Fibroblast of upper back skin (primary cell): ENCODE measurements at regions not wholly inside any gene's neighbourhood (a gene's known extent, or its start where the extent isn't known, plus 50 kb on each side); places are given as distances from the start of the nearest gene placed in this dataset.
"Not testable (repeated sequence)": the region's sequence is repeated elsewhere in the genome, so short reads cannot be mapped to it uniquely, and the experiment has no call there.

Experiments
- DNase-seq: peaks from one replicate; pipeline ENCODE4 v3.0.0-alpha.2; 2013

GRCh38 chr3:82000773-82001172 lies 239.3 kb upstream of the GBE1 start:
- no peak for DNase-seq

GRCh38 chr3:82000350-82000749 lies 238.9 kb upstream of the GBE1 start:
- DNase-seq: no peak

- DNase-seq: no peak
These were observed 237.5 kb upstream of the GBE1 start for GRCh38 chr3:81998907-81999306.

DNA sequence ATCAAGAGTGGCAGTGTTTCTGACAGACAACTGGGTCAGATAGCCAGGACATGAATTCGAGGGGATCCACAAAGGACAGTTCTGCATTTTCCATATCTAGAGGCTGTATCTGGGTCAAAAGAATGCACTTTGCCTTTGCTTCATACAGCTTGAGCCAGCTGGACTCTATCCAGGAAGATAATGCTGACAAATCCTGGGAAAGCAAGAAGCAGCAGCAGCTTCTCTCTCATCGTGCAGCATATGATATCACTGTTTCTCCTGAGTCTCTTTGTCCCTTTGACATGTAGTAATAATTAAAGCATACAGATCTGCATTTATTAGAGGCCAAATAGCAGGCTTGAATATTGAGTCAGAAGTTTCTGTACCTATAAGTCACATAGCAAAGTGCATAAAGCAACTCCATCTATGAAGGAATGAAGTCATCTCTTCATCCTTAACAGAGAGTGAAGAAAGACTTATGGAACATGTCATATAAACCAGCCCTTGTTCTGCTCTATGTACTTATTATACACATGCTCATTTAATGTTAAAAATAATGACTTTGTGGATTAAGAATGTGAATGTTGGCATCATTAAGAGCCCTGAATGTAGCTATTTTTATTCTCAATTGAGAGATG lies 236.8 kb upstream of the GBE1 start:
- DNase-seq: peak; percentile 62

DNA sequence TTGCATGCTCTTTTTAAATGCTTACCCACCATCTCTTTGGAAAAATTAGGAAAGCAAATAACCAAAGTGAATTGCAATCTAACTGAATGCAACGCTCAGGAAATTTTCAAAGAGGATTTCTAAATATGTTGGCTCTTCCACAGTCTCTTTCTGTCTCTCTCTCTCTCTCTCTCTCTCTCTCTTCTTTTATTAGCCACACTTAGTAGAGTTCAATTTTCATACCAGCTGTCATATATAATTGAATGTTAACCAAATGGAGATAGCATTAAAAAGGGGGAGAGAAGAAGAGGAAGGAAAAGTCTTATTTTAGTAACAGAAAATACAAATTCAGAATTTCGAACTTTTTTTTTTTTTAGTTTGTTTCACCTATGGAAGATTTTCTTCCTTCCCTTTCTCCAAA lies 235.9 kb upstream of the GBE1 start:
- DNase-seq: no peak

DNA sequence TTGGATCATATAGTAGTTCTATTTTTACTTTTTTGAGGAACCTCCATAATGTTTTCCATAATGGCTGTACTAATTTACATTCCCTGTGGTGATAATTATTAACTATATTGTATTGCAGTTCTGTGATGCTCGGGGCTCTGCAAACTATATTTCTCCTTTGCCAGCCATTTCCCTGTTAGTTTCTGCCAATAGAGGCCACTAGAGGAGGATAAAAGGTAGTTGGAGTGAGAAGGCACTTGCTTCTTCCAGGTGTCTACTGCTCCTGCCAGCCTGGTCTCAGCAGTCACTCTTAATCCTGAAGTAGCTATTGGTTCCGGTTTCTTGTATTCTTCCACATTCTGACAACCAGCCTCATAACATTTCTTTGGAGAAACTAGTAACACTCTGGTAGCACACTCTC lies 233.9 kb upstream of the GBE1 start:
- no peak for DNase-seq

DNA sequence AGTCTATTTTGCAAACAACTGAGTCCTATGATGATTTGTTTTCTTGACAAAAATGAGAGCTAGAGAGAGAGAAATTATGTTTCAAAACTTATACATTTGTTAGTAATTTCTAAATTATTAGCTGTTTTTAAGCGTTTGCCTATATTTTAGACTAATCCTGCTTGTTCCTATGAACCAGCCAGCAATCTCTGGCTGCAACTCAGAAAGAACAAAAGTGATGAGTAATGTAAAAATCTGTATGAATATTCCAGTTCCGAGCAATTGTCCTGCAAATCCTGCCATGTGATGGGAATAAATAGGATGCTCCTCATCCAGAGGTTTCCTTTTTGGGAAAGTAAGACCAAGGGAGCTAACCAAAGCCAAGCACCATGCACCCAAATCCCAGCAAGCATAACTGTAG lies 228.3 kb upstream of the GBE1 start:
- no peak for DNase-seq

GRCh38 chr3:81989274-81989673 lies 227.8 kb upstream of the GBE1 start:
- no peak for DNase-seq

DNA sequence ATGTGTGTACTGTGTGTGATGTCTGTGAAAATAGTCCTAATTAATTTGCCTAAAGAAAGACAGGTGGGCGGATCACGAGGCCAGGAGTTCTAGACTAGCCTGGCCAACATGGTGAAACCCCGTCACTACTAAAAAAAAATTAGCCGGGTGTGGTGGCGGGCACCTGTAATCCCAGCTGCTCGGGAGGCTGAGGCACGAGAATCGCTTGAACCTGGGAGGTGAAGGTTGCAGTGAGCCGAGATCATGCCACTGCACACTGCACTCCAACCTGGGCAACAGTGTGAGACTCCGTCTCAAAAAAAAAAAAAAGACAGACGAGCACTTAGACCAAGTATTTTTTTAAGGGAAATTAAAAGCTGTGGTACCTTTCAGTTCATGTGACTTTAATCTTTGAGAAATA lies 226.0 kb upstream of the GBE1 start:
- DNase-seq: not testable (repeated sequence)

DNA sequence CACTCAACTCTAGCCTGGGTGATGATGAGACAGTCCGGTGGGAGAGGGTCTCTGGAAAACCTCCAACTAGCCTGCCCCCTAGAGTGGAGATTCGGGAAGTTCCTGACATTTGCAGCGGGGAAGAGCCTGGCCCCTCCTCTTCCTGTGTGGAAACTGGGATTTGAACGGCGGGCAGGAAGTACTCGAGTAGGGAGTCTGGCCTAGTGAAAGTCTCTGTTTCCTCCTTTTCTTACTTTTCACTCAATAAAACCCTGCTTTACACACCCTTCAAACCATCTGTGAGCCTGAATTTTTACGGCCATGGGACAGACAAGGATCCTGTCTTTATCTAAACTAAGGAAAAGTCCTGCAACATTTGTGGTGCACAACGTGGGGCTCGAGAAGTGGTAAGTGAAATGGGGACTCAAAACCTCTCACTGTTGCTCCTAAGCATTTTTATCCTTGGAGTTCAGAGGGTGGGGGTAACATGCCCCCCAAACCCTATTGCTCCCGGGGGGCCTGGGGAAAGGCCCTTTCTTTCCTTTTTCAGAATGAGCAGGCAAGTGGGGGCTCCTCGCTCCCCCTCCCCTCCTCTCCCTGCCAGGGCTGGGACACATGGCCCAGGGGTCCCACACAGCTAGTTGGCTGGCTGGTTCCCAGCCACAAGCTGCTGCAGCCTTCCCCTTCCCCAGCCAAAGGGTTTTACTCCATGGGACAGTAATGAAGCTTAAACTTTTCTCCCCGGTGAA lies 224.7 kb upstream of the GBE1 start:
- no peak for DNase-seq

GRCh38 chr3:81983382-81983781 lies 221.9 kb upstream of the GBE1 start:
- no peak for DNase-seq

GRCh38 chr3:81980596-81981494 lies 219.4 kb upstream of the GBE1 start:
- DNase-seq: no peak

- DNase-seq: no peak
These were observed 213.3 kb upstream of the GBE1 start for GRCh38 chr3:81974751-81975150.

GRCh38 chr3:81968658-81969057 lies 207.2 kb upstream of the GBE1 start:
- peak; percentile 58 for DNase-seq

- peak; percentile 72 for DNase-seq
These were observed 205.9 kb upstream of the GBE1 start for GRCh38 chr3:81967393-81967792.

GRCh38 chr3:81965696-81966095 lies 204.3 kb upstream of the GBE1 start:
- DNase-seq: no peak

- DNase-seq: peak; percentile 9
These were observed 201.0 kb upstream of the GBE1 start for GRCh38 chr3:81962396-81962795.

GRCh38 chr3:81958972-81959640 lies 197.7 kb upstream of the GBE1 start:
- peak; percentile 86 for DNase-seq

DNA sequence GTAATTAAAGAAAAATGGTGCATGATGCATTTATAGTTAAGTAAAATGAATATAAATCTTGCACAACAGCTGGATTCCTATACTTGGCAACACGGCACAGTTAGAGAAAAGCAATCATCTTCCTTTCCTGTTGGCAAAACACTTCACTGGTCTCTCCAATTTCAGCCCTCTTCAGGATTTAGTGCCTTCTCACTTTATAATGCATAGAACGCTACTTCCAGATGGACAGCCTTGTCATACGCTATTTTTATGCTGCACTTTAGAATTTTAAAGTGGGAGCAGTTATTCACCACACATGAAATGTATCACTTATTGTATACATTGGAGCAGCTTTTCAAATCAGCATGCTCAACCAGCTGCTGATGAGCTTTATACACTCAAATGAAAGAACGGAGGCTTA lies 194.4 kb upstream of the GBE1 start:
- DNase-seq: no peak

DNA sequence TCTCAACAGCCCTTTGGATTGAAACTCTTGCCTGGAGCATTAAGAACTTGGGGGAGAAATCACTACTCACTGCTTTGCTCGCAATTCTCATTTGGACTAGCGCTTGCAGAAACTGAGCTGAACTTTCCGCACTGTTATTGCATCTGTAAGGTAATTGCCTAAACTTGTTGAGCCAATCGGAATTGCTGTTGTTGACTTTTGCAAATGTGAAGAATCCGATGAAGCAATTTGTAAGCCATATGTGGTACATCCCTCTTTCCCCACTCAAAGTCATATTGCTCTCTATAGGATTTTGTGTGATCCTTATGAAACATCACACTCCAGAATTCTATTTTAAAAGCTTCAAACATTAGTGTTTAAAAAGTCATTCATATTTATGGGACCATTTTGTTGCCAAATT lies 191.7 kb upstream of the GBE1 start:
- no peak for DNase-seq

DNA sequence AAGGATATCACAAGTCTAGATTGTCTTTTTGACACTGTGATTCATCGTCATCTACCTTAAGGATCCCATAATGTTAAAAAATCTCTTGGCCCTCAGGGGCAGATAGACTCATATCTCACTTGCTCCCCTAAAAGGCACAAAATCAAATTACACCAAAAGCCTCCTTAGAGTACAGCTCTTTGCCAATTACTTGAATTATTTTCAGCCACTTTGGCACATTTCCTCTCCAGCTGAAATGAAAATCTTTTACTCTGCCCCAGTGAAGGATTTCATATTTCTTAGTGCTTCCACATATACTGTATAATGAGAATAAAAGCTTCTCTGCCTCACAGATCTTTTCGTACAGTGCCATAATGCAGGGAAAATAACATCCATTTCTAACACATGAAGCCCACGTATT lies 190.7 kb upstream of the GBE1 start:
- no peak for DNase-seq

- DNase-seq: no peak
These were observed 190.2 kb upstream of the GBE1 start for GRCh38 chr3:81951636-81952035.

GRCh38 chr3:81951106-81951505 lies 189.7 kb upstream of the GBE1 start:
- no peak for DNase-seq
